ENCODE measurements at regions not wholly inside any gene's neighbourhood (a gene's known extent, or its start where the extent isn't known, plus 50 kb on each side); places are given as distances from the start of the nearest gene placed in this dataset.

- no peak overlapping the region for H3K4me2 ChIP-seq (ENCODE audit: control insufficient read depth, insufficient read depth)
- no peaks in the 10 kb centered on the region for H3K9me3 ChIP-seq (replicated peaks; ENCODE audit: control insufficient read depth, insufficient read depth, low read length)
- in situ Hi-C loops (cut with MboI) (no loop called here), intact Hi-C loops (cut with micrococcal nuclease; ENCODE audit: unreplicated experiment) (no loop called here)
- RAD21 ChIA-PET (ENCODE audit: unreplicated experiment): no interaction called here
- TF ChIP-seq ASH2L (IDR thresholded peaks at IDR 0.05; ENCODE audit: borderline replicate concordance, low read depth): no peak
- H3K79me2 ChIP-seq (ENCODE audit: control insufficient read depth, insufficient read depth, low read length): no peaks in the 10 kb centered on the region
- 0% methylated on average over 1 of the region's 1 CpG for WGBS (ENCODE audit: insufficient coverage, insufficient replicate concordance, low lambda C conversion rate, missing lambda C conversion rate)
- H3K27ac ChIP-seq (ENCODE audit: control insufficient read depth, insufficient read depth): no peak overlapping the region
- H3K4me3 ChIP-seq: no peak overlapping the region
- no peaks in the 10 kb centered on the region for H3K27me3 ChIP-seq (replicated peaks in 1 of 2; ENCODE audit: control insufficient read depth in 2 of 2, insufficient read depth in 2 of 2, low read length in 1 of 2)
- SMC1A ChIA-PET (ENCODE audit: uncharacterized antibody, unreplicated experiment): no interaction called here
- ATAC-seq (no peak), FAIRE-seq (no peak), DNase-seq (ENCODE audit: low read depth, low spot score) (no peak)
- POLR2A ChIA-PET: no interaction called here
- no peak overlapping the region for H3K9ac ChIP-seq (ENCODE audit: control insufficient read depth, insufficient read depth, low read length)
- no TSS peak for BruUV-seq (replicated peaks)
- no peaks in the 10 kb centered on the region for H3K4me1 ChIP-seq (ENCODE audit: control insufficient read depth, insufficient read depth, low read length)
- no peaks in the 10 kb centered on the region for H4K20me1 ChIP-seq (ENCODE audit: control insufficient read depth, insufficient read depth)
- H2AFZ ChIP-seq (ENCODE audit: control insufficient read depth, low read depth, low read length): no peak overlapping the region
- no peaks in the 10 kb centered on the region for H3K36me3 ChIP-seq (ENCODE audit: control insufficient read depth in 2 of 2, insufficient read depth in 2 of 2, low read length in 1 of 2)
- CTCF ChIA-PET: no interaction called here
Observed at GRCh38 chr1:88375977-88376376, 308.1 kb upstream of the PKN2 start.

- H3K4me3 ChIP-seq: no peak overlapping the region
- H3K4me2 ChIP-seq (ENCODE audit: control insufficient read depth, insufficient read depth): no peak overlapping the region
- no peaks in the 10 kb centered on the region for H3K4me1 ChIP-seq (ENCODE audit: control insufficient read depth, insufficient read depth, low read length)
- no TSS peak for BruUV-seq (replicated peaks)
- no peak overlapping the region for H2AFZ ChIP-seq (ENCODE audit: control insufficient read depth, low read depth, low read length)
- POLR2A ChIA-PET: no interaction called here
- CTCF ChIA-PET: no interaction called here
- intact Hi-C loops (cut with micrococcal nuclease; ENCODE audit: unreplicated experiment): no loop called here
- TF ChIP-seq E2F4 (IDR thresholded peaks at IDR 0.05; ENCODE audit: low read depth, low read length) (no peak), POLR2AphosphoS2 (IDR thresholded peaks at IDR 0.05; ENCODE audit: low read depth, low read length) (no peak), FOS (IDR thresholded peaks at IDR 0.05; ENCODE audit: borderline replicate concordance, extremely low read depth, insufficient read length) (no peak), EP300 (IDR thresholded peaks at IDR 0.05; ENCODE audit: borderline replicate concordance in 1 of 2, control insufficient read depth in 1 of 2, low read depth in 2 of 2, low read length in 2 of 2) (no peak), SREBF1 (IDR thresholded peaks at IDR 0.05; ENCODE audit: low read length) (no peak), YY1 (IDR thresholded peaks at IDR 0.05; ENCODE audit: low read depth, low read length) (no peak)
- H3K27me3 ChIP-seq (replicated peaks in 1 of 2; ENCODE audit: control insufficient read depth in 2 of 2, insufficient read depth in 2 of 2, low read length in 1 of 2): no peaks in the 10 kb centered on the region
- RAD21 ChIA-PET (ENCODE audit: unreplicated experiment): no interaction called here
- in situ Hi-C loops (cut with MboI): no loop called here
- no peaks in the 10 kb centered on the region for H3K36me3 ChIP-seq (ENCODE audit: control insufficient read depth in 2 of 2, insufficient read depth in 2 of 2, low read length in 1 of 2)
- H3K79me2 ChIP-seq (ENCODE audit: control insufficient read depth, insufficient read depth, low read length): no peaks in the 10 kb centered on the region
- H3K9ac ChIP-seq (ENCODE audit: control insufficient read depth, insufficient read depth, low read length): no peak overlapping the region
- H4K20me1 ChIP-seq (ENCODE audit: control insufficient read depth, insufficient read depth): no peaks in the 10 kb centered on the region
- FAIRE-seq (no peak), ATAC-seq (no peak), DNase-seq (ENCODE audit: low read depth, low spot score) (no peak)
- H3K9me3 ChIP-seq (replicated peaks; ENCODE audit: control insufficient read depth, insufficient read depth, low read length): no peaks in the 10 kb centered on the region
- no peak overlapping the region for H3K27ac ChIP-seq (ENCODE audit: control insufficient read depth, insufficient read depth)
- SMC1A ChIA-PET (ENCODE audit: uncharacterized antibody, unreplicated experiment): no interaction called here
Observed at GRCh38 chr1:88376421-88376820, 307.7 kb upstream of the PKN2 start.

All from GM12878 (cell line).